Cerebellar cortex (tissue), 1 donor: ENCODE measurements at regions not wholly inside any gene's neighbourhood (a gene's known extent, or its start where the extent isn't known, plus 50 kb on each side); places are given as distances from the start of the nearest gene placed in this dataset.

Source experiments
- DNase-seq: peaks from one replicate; pipeline ENCODE4 v3.0.0-alpha.2; 2015; ENCODE audit warnings: low spot score

DNA sequence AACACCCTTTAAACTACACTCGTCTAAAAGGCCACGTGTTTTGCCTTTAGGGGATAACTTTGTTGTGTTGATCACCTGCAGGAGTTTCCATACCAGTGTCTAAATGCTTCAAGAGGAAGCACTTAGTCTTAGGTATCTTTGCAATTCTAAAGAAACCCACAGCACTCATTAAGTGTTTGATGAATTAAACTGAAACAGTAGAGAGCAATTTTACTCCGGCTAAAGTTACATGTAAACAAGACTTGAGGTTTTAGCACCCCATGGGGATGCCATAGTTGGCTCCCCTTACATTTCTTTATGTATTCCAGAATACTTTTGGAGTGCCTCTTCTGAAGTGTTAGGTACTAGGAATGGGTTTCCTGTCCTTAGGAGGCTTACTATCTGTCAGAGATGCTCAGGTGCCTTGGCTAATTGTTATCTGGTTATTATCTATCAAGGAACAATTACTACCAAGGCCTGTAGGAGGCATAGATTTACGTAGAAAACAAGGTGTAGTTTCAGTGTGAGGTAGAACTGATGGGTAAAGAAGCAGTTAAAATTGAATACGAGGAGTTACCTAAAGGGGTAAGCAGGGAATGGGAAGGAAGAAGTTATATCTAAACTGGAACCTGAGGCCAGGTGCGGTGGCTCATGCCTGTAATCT lies 176.8 kb upstream of the SAMSN1 start:
- no peak for DNase-seq

DNA sequence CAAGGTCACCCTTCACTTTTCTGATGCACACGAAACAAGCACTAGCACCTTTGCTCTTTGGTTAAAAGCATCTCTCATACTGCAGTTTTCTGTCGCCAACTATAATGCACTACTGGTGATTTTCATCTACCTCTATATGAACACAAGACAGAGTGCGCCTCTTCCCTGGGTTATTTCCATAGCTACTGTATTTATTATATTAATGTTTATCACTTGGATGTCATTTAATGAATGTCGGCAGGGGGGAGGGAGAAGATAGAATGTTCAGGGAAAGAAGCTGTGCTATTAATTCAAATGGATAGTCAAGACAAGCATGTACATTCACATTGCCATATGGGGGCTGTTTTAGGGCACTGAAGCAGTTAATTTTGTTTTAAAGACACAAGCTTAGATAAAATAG lies 174.1 kb upstream of the SAMSN1 start:
- no peak for DNase-seq

DNA sequence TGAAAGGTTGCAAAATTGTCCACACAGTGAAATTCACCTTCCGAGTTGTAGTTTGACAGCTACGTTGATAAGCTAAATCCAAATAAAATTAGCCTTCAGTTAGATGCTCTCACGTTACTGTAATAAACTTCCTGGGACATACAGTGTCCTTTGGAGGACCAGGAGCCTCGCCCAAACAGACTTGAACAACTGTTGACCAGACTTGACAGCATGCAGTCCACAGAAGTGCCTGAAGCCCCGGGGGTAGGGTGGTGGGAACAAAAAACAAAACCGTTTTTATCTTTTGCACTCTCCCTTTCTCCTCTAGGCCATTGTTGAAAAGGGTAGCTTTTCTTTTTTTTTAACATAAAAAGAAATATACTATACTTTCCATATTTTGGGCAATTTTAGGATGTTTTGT lies 172.8 kb upstream of the SAMSN1 start:
- no peak for DNase-seq

GRCh38 chr21:14716761-14717396 lies 170.8 kb upstream of the SAMSN1 start:
- no peak for DNase-seq

GRCh38 chr21:14713109-14713508 lies 167.0 kb upstream of the SAMSN1 start:
- no peak for DNase-seq

DNA sequence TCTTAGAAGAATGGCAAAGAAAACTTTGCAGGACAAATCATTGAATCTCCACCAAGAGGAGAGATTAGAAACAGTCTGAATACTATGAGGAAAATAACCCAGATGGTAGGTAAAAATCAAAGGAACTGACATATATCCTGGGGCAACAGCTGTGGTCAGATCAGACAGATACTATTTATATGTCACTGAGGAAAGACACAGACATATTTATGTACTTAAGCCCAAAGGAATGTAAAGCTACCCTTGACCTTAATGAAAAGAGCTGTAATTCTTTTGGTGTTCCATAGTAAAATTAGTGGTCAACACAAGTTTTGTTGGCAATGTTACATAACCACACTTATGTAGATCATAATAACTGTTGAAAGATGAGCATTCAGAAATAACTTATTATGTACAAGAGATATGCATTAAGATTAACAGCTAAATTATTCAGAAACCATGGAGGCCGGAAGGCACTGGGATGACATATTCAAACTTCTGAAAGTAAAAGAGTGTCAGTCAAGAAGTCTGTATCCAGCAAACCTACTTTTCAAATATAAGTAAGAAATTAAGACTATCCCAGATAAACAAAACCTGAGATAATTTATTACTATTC lies 166.1 kb upstream of the SAMSN1 start:
- DNase-seq, result no peak

GRCh38 chr21:14711287-14711686 lies 165.2 kb upstream of the SAMSN1 start:
- DNase-seq, result no peak

- DNase-seq, result no peak
Observed at GRCh38 chr21:14707511-14708020, 161.5 kb upstream of the SAMSN1 start.

GRCh38 chr21:14706712-14707510 lies 160.8 kb upstream of the SAMSN1 start:
- no peak for DNase-seq

DNA sequence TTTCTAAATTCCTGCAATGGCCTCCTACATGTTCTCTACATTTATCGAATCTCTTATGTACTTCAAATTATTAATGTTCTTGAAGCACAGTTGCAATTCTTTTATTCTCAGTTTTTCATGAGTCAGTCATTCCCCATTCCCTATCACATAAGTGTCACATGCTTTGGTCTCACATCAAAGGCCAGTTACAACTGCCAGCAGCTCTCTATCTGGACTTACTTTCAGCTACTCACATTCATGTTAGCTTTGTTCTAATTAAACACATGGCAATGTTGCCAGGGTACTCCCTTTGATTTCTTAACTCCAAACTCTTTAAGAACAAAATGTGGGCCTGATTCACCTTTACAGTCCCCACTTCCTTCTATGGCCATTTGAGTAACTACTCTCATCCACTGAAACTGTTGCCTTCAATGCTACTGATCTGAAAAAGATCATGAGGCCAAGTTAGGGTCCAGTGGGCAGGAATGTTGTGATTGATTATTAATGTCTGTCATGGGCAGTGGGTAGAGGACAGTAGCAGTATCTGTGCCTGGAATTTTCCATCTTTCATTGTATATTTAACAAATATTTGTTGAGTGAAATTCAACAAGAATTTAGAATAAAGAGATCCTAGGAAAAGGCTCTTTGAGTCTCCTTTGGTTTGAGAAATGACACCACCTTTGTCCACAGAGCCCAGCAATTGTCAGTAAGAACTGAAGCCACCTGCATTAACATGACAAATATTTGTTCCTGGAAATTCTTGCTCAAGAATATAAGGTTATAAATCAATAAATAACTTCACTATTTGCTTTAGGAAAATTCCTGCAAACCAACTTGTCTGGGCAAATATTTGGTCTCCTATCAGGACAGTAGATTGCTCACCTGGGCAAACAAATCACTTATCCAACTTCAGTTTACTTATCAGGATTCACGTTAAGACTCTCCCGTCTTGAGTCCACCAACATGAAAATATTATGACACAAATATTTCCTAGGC lies 153.6 kb upstream of the SAMSN1 start:
- DNase-seq, result no peak

- no peak for DNase-seq
Observed at GRCh38 chr21:14697769-14698168, 151.7 kb upstream of the SAMSN1 start.

GRCh38 chr21:14694817-14695216 lies 148.7 kb upstream of the SAMSN1 start:
- DNase-seq, result no peak

- DNase-seq, result no peak
Observed at GRCh38 chr21:14693997-14694396, 147.9 kb upstream of the SAMSN1 start.

GRCh38 chr21:14691914-14692313 lies 145.8 kb upstream of the SAMSN1 start:
- DNase-seq, result no peak

GRCh38 chr21:14690886-14691285 lies 144.8 kb upstream of the SAMSN1 start:
- no peak for DNase-seq

GRCh38 chr21:14688936-14689335 lies 142.8 kb upstream of the SAMSN1 start:
- DNase-seq, result no peak

- no peak for DNase-seq
Observed at GRCh38 chr21:14688412-14688811, 142.3 kb upstream of the SAMSN1 start.

GRCh38 chr21:14687268-14687625 lies 141.1 kb upstream of the SAMSN1 start:
- DNase-seq, result no peak

DNA sequence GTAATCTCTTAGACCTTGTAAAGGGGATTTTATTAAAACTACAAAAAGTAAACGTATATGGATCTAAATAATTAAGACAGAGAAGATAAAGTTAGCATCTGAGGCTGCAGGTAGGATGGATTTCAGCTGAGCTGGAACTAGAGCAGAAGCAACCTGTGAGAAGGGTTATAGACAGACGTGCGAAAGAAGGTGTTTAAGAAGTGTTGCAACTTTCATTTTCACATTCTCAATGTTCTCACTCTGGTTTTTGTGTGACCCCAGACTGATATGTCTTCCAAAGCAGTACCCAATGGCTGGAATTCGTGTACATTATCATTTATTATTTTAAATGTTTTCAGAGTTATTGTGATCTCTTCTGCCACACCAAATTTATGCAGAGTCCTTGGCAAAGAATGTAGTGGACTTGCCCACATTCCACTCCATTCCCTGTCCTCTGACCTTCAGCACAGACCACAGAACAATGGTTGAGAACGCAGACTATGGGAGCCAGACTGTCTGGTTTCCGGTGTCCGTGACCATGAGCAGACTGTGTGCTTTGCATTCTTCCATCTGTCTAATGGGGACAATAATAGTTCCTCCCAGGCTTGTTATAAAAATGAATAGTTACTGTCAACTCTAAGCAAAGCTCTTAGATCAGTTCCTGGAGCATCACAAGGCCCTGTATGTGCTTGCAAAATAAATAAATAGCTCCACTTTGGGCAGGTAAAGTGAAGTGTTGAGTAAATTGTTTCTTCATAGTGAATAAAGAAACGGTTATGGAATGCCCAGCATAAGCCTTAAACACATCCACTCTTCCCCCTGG lies 140.6 kb upstream of the SAMSN1 start:
- DNase-seq, result no peak

DNA sequence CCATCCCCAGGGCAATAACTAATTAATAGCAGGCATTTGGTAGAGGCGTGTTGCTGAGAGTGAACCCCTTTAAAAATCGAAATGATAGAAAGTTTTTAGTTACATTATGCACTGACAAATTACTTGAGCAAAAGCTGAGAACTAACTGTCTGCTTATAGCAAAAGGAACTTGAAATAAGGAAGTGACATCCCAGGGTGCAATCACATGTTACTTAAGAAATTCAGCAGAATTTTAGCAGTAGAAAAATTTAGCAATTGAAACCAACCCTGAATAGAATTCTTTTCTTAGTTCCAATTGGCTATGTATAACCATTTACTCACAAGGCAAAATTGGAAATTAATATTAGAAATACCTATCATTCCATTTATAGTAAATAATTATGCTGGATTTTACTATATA lies 139.5 kb upstream of the SAMSN1 start:
- DNase-seq, result no peak

GRCh38 chr21:14684071-14684470 lies 138.0 kb upstream of the SAMSN1 start:
- DNase-seq, result no peak
